ENCODE measurements at regions not wholly inside any gene's neighbourhood (a gene's known extent, or its start where the extent isn't known, plus 50 kb on each side); places are given as distances from the start of the nearest gene placed in this dataset.

- CTCF ChIA-PET, result no interaction called here
- BruUV-seq (replicated peaks), result no TSS peak
- no peak for TF ChIP-seq CTCF (IDR thresholded peaks at IDR 0.05)
- no peak for TF ChIP-seq REST (IDR thresholded peaks at IDR 0.05; ENCODE audit: insufficient read depth in 1 of 2, low read depth in 2 of 2, low read length in 1 of 2)
- TF ChIP-seq POLR2AphosphoS5 (IDR thresholded peaks at IDR 0.05; ENCODE audit: low read depth, low read length), result no peak
- no peak for TF ChIP-seq SIN3A (IDR thresholded peaks at IDR 0.05; ENCODE audit: borderline replicate concordance, insufficient read depth, low read depth, low read length)
- TF ChIP-seq TCF7L2 (IDR thresholded peaks at IDR 0.05; ENCODE audit: low read depth, low read length), result no peak
- POLR2A ChIA-PET, result no interaction called here
- H3K36me3 ChIP-seq (ENCODE audit: control insufficient read depth, insufficient read depth, low read length), result no peaks in the 10 kb centered on the region
- H3K4me1 ChIP-seq (ENCODE audit: control insufficient read depth, insufficient read depth, low read length), result no peaks in the 10 kb centered on the region
- in situ Hi-C loops (cut with HindIII; ENCODE audit: low pct_unique_long_range_greater_than_20kb, low sequenced_read_pairs), result no loop called here
- no peak overlapping the region for H3K4me3 ChIP-seq (ENCODE audit: low read depth in 2 of 2, low read length in 2 of 2)
- DNase-seq (ENCODE audit: low read depth, low spot score), result no peak
- H3K27me3 ChIP-seq (ENCODE audit: control insufficient read depth, insufficient read depth, low read length), result no peaks in the 10 kb centered on the region
- H3K9me3 ChIP-seq (ENCODE audit: control insufficient read depth, insufficient read depth, low read depth, low read length), result no peaks in the 10 kb centered on the region
- no peak for ATAC-seq
- intact Hi-C loops (cut with micrococcal nuclease; ENCODE audit: unreplicated experiment), result no loop called here
- H3K27ac ChIP-seq (ENCODE audit: low read length), result no peak overlapping the region
Measured at GRCh38 chr17:70390049-70390448, 220.7 kb downstream of the KCNJ2 start.

DNA sequence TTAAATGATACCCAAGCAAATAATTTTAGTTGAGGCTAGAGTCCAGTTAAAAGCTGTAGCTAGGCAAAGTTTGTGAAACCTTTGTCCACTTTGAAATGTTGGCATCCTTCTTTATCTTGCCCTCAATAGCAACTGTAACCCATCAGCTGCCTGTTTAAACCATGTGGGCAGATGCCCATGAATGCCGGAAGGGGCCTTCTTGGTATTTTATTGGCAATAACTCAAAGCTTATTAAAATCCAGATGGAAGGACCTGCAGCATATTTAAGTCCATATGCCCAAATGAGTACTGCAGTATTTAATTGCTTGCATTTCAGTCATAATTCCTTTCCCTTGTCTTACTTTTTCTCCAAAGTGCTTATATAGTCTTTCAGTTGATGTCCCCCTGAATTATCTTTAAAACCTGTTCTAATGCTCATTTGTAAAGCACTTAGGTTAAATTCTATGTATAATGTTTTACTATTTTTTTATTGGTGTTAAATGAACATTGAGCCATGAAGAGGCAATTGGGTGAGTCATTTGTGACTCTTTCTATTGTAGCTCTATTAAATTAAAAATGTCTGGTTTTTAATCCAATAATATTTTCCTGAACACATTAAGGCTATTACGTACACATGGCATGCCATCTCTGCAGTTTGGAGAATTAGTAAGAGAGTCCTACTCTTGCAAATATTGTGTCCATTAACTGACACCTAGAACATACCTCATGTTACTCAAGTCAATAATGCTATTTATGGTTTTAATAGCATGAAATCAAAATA, 225.3 kb downstream of the KCNJ2 start:
- in situ Hi-C loops (cut with HindIII; ENCODE audit: low pct_unique_long_range_greater_than_20kb, low sequenced_read_pairs) (no loop called here), intact Hi-C loops (cut with micrococcal nuclease; ENCODE audit: unreplicated experiment) (no loop called here)
- POLR2A ChIA-PET, result no interaction called here
- Histone ChIP-seq H3K27me3 (ENCODE audit: control insufficient read depth, insufficient read depth, low read length) (no peaks in the 10 kb centered on the region), H3K4me1 (ENCODE audit: control insufficient read depth, insufficient read depth, low read length) (no peaks in the 10 kb centered on the region), H3K36me3 (ENCODE audit: control insufficient read depth, insufficient read depth, low read length) (no peaks in the 10 kb centered on the region), H3K4me3 (ENCODE audit: low read depth in 2 of 2, low read length in 2 of 2) (no peak overlapping the region), H3K9me3 (ENCODE audit: control insufficient read depth, insufficient read depth, low read depth, low read length) (no peaks in the 10 kb centered on the region), H3K27ac (ENCODE audit: low read length) (no peak overlapping the region)
- no peak for DNase-seq (ENCODE audit: low read depth, low spot score)
- ATAC-seq, result no peak
- CTCF ChIA-PET, result no interaction called here
- TF ChIP-seq SIN3A (IDR thresholded peaks at IDR 0.05; ENCODE audit: borderline replicate concordance, insufficient read depth, low read depth, low read length) (no peak), REST (IDR thresholded peaks at IDR 0.05; ENCODE audit: insufficient read depth in 1 of 2, low read depth in 2 of 2, low read length in 1 of 2) (no peak), CTCF (IDR thresholded peaks at IDR 0.05) (no peak), POLR2AphosphoS5 (IDR thresholded peaks at IDR 0.05; ENCODE audit: low read depth, low read length) (no peak), TCF7L2 (IDR thresholded peaks at IDR 0.05; ENCODE audit: low read depth, low read length) (no peak)
- BruUV-seq (replicated peaks), result no TSS peak

All from Panc1 (cell line).